GM18858 (cell line): ENCODE measurements at regions not wholly inside any gene's neighbourhood (a gene's known extent, or its start where the extent isn't known, plus 50 kb on each side); places are given as distances from the start of the nearest gene placed in this dataset.

Experiments
- ATAC-seq: cut with Tn5 transposase; IDR thresholded peaks from one replicate; pipeline ENCODE4 v1.9.1; 2021; ENCODE audit not compliant: unreplicated experiment

DNA sequence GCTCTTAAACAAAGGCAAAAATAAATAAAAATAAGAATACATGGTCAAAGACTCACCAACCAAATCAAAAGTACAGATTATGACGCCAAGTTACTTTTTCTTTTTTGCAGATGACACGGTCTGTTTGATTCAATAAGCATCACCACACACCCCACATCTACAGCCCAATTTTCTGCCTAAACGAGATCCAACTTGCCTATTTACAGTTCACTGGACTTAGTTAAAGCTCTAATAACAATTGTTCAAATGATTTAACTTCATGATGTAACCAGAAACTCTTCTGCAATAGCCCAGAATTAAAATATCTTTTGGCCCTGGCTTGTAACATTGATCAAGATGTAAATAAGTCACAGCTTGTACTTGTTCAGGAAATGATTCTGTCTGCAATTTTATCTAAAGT is 590.3 kb upstream of the C9orf72 start:
- ATAC-seq = no peak

- no peak for ATAC-seq
These were observed 592.9 kb upstream of the C9orf72 start for GRCh38 chr9:28166179-28166578.

- ATAC-seq = no peak
These were observed 603.9 kb upstream of the C9orf72 start for GRCh38 chr9:28177142-28177541.

- no peak for ATAC-seq
These were observed 604.6 kb upstream of the C9orf72 start for GRCh38 chr9:28177925-28178324.

DNA sequence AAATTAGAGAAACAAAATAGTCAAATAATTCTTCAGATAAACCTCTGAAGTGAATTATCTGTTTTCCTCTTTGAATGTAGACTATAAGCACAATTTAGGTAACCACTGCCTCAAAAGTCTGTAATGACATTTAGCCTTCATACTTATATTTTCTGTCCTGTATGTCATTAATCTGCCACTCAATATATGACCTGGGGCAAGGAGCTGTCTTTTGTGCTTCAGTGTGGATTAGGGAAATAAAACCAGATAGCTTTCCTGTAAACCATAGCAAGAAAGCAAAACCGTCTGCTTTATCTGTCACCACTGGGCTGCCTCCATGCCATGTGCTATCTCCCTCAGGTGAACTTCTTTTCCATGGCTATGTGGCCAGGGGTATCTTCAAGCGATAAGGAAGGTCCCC is 606.6 kb upstream of the C9orf72 start:
- no peak for ATAC-seq

DNA sequence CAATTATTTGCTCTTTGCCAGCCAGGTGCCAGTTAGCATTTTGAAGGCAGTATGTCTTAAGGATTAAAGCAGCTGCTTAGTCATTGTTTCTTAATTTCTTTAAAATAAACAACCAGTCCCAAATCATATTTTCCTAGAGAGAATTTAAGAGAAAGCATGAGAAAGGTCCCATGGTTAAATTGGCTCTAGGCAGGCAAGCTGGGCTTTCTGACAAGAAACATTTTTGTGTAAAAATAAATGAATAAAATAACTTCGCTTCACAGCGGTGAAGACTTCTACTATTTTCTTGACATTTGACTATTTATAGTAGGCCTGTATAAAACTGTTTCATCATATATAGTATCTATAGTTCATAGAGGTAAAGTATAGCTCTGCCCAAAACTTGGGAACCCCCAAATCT is 617.7 kb upstream of the C9orf72 start:
- ATAC-seq = no peak

DNA sequence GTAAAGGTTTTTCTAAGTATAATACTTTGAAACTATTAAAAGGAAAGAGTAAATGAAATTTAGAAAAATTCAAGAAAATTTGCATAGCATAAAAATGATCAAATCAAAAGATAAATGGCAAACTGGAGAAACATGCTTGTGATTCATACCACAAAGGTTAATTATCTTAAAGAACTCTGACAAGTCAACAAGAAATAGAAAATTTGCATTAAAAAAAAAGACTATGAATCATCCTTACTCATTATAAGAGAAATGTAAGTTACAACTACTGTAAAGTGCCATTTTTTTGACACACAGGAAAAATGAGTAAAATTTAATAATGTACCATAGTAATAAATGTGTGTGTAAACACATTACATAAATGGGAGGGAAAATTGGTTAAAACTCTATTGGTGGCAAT is 624.4 kb upstream of the C9orf72 start:
- ATAC-seq = no peak

- ATAC-seq = no peak
These were observed 629.8 kb upstream of the C9orf72 start for GRCh38 chr9:28203036-28203435.

DNA sequence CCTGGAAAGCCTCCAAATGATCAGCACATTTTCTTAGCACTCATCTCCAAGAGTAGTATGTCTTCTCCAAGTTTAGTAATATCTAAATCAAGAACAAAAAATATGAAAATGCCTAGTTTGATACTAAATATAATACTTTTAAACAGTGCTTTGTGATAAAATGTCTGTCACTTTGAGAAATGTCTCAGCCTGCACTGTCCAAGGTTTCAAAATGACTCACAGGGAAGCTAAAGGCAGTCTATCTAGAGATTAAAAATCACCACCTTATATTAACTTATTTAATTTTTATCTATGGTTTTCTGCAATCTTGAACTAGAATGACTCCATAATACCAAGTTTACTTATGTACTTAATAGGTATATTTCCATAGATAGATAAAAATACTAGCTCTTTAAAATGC is 633.0 kb upstream of the C9orf72 start:
- ATAC-seq = no peak

DNA sequence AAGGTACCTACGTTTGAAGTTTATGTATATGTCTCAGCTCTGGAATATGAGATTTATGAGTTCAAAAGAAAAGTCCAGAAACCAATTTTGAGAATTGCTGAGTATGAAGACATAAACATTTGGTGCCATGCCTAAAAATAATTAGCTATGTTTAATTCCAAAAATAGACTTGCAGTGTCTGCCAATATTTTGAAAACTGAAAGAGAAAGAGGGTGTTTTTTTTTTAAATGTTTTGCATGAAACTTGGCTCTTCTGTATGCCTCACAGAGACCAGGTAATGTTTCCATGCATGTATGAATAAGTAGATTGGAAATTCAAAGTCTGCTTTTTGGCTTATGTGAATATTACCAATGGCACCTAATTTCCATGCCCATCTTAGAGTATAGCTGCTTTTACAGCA is 634.4 kb upstream of the C9orf72 start:
- ATAC-seq = peak; percentile 73

GRCh38 chr9:28209130-28209529 is 635.8 kb upstream of the C9orf72 start:
- ATAC-seq = no peak

DNA sequence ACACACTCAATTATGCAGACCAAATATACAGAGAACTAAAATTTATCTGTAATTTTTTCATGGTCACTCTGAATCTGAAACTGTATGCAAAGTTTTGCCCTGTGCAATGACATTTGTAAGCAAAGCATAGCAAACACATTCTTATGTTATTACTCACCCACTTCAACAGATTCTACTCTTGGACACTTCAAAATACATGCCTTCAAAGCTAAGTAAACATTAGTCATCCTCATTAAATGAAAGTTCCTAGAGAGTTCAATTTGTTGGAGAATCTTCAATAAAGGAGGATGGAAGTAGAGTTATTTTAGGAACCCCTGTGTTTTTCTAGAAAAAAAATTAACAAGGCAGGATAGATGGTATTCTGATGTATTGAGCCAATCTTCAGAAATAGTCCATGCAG is 639.7 kb upstream of the C9orf72 start:
- ATAC-seq = peak; percentile 94

- no peak for ATAC-seq
These were observed 642.4 kb upstream of the C9orf72 start for GRCh38 chr9:28215536-28216299.

DNA sequence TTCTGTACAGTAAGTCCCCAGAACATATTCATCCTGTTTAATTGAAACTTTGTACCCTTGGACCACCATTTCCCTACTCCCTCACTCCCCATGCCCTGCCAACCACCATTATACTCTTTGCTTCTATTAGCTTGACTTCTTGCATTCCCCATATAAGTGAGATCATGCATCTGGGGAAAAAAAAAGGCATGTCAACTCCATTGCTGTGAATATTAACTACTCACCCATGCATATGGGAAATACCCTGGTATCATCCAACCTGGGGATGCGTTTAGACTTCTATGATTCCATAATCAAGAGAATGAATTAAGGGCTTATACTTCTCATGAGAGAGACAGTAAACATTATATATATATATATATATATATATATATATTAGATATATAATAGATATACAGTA is 659.4 kb upstream of the C9orf72 start:
- ATAC-seq = no peak

DNA sequence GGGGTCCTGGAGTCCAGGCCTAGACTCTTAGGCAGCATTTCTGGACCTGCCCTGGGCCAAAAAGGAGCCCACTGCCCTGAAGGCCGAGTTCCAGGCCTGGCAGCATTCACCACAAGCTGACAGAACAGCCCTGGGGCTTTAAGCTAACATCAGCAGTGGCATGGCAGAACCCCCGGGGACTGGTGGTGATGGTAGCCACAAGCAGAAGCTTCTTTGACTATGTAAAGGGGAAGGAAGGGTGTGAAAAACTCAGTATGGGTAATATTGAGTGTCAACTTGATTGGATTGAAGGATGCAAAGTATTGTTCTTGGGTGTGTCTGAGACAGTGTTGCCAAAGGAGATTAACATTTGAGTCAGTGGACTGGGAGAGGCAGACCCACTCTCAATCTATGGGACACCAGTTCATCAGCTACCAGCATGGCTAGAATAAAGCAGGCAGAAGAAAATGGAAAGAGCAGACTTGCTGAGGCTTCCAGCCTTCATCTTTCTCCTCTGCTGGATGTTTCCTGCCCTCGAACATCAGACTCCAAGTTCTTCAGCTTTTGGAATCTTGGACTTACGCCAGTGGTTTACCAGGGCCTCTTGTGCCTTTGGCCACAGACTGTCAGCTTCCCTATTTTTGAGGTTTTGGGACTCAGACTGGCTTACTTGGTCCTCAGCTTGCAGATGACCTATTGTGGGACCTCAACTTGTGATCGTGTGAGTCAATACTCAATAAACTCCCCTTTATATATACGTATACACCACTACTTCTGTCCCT is 661.0 kb upstream of the C9orf72 start:
- no peak for ATAC-seq

DNA sequence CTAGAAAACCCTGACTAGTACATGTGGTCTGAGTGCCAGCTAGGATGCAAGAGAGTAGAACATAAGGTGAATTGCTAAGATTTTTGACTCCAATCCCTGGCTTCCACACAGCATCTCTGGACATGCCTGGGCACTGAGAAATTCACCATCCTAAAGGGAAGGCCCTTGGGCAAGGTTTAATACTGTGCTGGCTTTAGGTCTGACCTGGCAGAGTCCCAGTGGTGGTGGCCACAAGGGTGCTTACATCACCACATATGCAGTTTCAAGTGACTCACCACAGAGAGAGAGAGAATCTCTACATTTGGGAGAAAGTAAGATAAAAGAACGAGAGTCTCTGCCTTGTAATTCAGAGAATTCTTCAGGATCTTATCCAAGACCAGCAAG is 661.6 kb upstream of the C9orf72 start:
- ATAC-seq = no peak

DNA sequence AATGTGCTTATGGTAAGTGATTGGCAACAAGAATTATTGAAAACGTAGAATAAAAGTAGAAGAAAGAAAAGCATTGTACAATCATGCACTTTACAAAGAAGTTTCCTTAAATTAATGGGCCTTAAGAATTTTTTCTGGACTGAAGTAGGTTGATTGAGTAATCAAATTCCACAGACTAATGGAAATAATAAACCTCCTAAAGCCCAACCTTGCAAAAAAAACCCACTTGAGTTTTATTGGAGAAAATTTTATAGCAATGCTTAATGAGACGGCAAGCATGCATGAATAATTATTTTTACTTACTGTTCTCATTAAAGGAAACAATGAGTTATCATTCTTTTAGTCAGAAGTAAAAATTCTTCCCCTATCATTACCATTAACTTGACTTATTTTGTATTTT is 676.1 kb upstream of the C9orf72 start:
- ATAC-seq = no peak

DNA sequence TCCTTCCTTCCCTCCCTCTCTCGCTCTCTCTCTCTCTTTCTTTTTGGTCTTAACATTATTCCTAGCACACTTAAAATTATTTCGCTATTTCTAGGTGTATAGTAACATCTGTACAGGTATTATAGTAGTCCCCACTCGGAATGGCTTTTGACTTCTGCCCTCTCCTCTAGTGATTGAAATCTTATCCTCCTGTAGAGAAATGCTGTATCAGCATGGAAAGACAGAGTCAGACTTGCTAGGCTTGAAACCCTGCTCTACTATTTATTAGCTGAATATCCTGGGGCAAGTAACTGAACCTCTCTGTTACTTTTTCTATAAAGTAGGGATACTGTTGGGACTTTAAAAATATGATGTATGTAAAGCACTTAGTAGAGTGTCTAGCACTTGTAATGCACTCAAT is 681.9 kb upstream of the C9orf72 start:
- no peak for ATAC-seq

DNA sequence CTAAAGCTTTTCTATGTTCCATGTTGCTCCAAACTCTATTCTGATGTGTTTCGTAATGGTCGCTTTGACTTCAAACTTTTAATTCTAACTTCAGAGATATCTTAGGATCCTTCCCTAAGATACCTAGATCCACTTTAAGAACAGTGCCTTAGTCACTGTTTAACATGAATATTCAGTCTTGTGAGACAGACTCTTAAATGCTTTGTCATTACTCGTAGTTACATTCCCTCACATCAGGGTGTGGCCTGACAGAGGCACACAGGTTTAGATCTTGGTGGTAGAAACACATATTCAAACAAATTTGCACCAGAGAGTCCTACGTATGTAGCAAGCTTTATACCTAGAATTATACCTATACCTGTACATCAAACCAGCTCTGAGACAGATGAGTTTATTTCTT is 687.0 kb upstream of the C9orf72 start:
- ATAC-seq = no peak

- ATAC-seq = no peak
These were observed 691.1 kb upstream of the C9orf72 start for GRCh38 chr9:28264368-28264767.

- no peak for ATAC-seq
These were observed 694.1 kb upstream of the C9orf72 start for GRCh38 chr9:28267351-28267750.

DNA sequence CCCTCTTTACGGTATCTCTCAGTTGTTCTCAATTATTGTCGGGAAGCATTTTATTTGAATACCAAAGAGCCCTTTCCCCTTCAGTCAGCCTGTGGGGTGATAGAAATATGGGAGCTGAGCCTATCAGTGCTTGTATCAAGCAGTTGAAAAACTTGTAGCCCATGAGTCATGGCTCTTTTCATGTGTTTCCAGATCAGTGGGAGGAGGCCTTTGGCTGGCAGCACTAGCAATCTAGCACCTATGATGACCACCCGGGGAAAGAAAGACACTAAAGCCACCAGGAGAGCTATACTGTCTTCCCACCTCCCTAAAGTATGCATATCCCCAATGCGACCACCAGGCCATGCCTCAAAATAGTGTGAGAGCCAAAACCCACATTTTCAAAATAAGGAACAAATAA is 696.9 kb upstream of the C9orf72 start:
- ATAC-seq = no peak

GRCh38 chr9:28272127-28272526 is 698.8 kb upstream of the C9orf72 start:
- no peak for ATAC-seq
